ENCODE measurements at regions not wholly inside any gene's neighbourhood (a gene's known extent, or its start where the extent isn't known, plus 50 kb on each side); places are given as distances from the start of the nearest gene placed in this dataset.

DNA sequence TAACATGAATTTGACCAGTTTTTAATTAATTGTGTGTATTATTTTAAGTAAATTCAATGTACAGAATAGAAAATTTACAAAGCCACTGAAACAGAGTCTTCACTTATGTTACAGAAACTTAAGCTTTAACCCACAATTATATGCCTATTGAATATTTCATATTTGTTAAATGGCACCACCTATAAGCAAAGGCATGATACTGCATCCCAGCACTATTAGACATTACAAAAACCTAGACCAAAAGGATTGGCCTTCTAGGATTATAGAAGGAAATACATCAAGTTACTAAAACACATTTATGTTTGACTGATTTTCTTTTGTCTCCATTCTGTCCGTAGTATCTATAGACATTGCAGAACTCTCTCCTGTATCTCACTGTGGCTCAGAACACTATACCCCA lies 578.1 kb downstream of the AJAP1 start:
- H3K4me3 ChIP-seq (ENCODE audit: low read depth, low read length) = no peak overlapping the region
- TF ChIP-seq, protein P1, sequence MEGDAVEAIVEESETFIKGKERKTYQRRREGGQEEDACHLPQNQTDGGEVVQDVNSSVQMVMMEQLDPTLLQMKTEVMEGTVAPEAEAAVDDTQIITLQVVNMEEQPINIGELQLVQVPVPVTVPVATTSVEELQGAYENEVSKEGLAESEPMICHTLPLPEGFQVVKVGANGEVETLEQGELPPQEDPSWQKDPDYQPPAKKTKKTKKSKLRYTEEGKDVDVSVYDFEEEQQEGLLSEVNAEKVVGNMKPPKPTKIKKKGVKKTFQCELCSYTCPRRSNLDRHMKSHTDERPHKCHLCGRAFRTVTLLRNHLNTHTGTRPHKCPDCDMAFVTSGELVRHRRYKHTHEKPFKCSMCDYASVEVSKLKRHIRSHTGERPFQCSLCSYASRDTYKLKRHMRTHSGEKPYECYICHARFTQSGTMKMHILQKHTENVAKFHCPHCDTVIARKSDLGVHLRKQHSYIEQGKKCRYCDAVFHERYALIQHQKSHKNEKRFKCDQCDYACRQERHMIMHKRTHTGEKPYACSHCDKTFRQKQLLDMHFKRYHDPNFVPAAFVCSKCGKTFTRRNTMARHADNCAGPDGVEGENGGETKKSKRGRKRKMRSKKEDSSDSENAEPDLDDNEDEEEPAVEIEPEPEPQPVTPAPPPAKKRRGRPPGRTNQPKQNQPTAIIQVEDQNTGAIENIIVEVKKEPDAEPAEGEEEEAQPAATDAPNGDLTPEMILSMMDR (IDR thresholded peaks at IDR 0.05; ENCODE audit: control insufficient read depth, extremely low read depth, insufficient read depth) = no peak
- no peak for DNase-seq (ENCODE audit: low read depth)

DNA sequence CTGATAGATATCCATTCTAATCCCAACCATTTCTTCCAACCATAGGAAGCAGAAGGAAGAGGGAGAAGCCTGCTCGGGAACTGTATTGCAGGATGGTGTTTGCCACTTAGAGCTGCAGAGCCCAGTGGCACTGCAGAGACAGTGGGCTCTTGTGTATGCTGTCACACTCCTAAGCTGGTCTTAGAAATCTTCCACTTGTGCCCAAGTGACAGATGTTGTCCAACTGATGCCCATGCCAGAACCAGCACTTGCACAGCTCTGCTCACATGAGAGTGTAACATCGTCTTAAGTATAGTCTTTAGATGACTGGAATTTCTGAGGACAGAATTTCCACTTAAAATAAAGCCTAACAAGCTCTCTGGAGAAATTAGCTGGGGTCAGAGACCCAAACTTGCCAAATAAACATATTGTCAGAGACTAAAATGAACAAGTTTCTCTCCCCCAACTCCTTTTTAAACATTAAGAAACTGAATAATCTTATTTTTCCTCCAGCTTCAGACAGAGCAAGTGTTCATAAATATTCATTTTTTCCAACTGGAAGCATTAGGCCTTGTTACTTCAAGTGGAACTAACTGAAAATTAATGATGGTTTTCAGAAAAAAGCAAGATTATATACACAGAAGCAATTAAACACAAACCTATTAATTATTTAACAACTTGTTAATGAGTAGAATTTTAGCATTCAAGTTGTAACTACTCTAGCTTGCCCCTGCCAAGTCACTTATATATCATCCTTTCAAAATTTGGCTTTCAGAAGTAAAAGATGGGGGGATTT lies 577.3 kb downstream of the AJAP1 start:
- TF ChIP-seq, protein P1 (IDR thresholded peaks at IDR 0.05; ENCODE audit: control insufficient read depth, extremely low read depth, insufficient read depth) = no peak
- H3K4me3 ChIP-seq (ENCODE audit: low read depth, low read length) = no peak overlapping the region
- DNase-seq (ENCODE audit: low read depth) = no peak

DNA sequence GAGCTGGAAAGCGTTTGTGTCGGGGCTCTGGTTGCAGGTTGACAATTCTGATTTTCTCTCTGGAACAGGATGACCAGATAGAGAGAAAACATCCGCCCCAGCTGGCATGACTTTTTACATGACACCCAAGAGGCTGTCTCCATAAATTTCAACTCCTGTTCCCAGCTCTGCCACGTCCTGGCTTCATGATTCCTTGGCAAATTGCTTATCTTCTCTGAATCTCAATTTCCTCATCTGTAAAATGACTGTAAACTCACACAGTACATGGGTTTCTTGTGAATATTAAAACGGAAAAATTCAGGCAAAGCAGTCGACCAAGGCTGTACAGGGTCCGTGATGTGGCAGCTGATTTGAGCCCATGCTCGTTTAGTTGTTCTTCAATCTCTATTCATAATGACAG lies 572.7 kb downstream of the AJAP1 start:
- TF ChIP-seq, protein P1 (IDR thresholded peaks at IDR 0.05; ENCODE audit: control insufficient read depth, extremely low read depth, insufficient read depth) = no peak
- no peak overlapping the region for H3K4me3 ChIP-seq (ENCODE audit: low read depth, low read length)
- DNase-seq (ENCODE audit: low read depth) = peak; percentile 64

DNA sequence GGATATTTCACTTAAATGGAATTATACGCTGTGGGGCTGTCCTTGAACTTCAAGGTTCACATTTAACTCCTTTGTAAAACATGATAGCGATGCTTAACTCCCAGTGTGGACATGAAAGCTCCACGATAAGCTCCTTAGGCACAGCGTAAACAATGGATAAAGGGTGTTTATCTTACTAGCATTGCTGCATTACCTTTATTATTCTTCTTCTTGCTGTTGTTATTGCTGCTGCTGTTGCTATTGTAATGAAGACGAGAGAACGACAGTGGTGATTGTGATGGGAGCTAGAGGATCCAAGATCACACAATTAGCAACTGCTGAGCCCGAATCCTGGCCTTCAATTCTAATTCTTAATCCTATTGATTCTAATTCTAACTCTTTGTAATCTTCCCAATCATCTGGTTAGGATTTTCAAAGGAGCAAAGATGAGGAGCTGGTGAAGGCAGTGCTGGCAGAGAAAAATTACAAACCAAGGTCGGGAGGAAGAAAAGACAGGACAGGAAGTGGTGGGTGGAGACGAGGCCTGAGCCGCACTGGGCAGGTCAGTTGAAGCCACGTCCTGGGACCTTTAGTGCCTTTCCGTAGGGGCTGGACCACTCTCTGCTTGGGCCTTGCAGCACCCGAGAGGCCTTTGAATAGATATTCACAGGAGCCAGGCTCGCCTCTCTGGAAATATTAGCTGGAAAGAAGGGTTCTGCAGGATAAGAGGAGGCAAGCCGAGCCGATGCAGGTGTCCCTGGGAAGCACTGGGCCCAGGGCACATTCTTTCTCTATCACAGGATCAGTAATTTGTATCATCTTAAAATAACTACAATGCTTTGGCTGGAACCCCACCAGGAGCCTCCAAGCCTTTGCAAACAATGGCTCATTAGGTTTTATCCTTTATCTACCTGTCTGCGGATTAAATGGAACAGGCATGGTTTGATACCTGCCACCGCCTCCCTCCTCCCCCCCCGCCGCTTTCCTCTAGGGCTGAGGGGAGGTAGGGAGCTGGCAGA lies 571.6 kb downstream of the AJAP1 start:
- TF ChIP-seq, protein P1 (IDR thresholded peaks at IDR 0.05; ENCODE audit: control insufficient read depth, extremely low read depth, insufficient read depth) = no peak
- H3K4me3 ChIP-seq (ENCODE audit: low read depth, low read length) = no peak overlapping the region
- DNase-seq (ENCODE audit: low read depth) = no peak

DNA sequence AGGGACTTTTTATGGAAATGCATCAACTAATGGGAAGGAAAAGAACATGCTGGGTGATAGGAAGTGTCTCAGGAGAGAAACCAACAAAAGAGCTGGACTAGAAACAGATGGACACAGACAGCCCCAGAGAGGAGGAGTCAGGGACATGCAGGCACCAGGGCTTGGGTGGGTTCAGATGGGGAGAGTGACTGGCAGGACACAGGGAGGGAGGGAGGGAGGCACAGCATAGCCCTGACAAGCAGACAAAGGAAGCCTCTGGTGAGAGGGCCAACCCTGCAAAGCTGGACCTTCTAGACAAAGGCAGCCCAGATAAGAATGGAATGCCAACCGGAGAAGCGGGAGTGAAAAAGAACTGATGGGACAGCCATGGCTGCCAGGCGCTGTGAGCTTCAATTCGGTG lies 568.8 kb downstream of the AJAP1 start:
- H3K4me3 ChIP-seq (ENCODE audit: low read depth, low read length) = no peak overlapping the region
- TF ChIP-seq, protein P1 (IDR thresholded peaks at IDR 0.05; ENCODE audit: control insufficient read depth, extremely low read depth, insufficient read depth) = no peak
- no peak for DNase-seq (ENCODE audit: low read depth)

DNA sequence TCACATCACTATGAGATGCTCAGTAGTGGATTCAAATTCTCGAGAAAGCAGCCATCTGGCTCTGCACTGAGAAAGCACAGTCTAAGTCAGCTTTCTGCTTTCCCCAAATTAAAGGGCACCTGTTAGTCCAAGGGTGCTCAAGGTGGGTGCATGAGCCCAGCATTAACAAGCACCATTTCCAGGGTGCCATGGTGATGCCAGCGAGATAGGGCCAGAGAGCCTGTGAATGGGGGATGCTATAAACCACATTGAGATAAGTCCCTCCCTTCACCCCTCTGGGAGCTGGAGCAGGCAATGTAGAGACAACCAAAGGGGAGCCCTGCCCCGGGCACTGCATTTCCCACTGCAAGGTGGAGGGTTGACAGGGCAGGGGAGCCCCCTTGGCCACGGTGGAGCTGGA lies 568.2 kb downstream of the AJAP1 start:
- no peak overlapping the region for H3K4me3 ChIP-seq (ENCODE audit: low read depth, low read length)
- DNase-seq (ENCODE audit: low read depth) = no peak
- TF ChIP-seq, protein P1 (IDR thresholded peaks at IDR 0.05; ENCODE audit: control insufficient read depth, extremely low read depth, insufficient read depth) = no peak
